GM12801 (cell line): ENCODE measurements at regions not wholly inside any gene's neighbourhood (a gene's known extent, or its start where the extent isn't known, plus 50 kb on each side); places are given as distances from the start of the nearest gene placed in this dataset.

Experiments used
- CTCF ChIP-seq: IDR thresholded peaks from one replicate; pipeline ENCODE4 v1.5.1; 2011; ENCODE audit warnings: control low read depth; ENCODE audit not compliant: insufficient read length; ENCODE audit errors: extremely low read depth

GRCh38 chr1:98368995-98369394 lies 292.5 kb upstream of the SNX7 start:
- no peak for TF ChIP-seq CTCF

GRCh38 chr1:98367426-98367825 lies 294.1 kb upstream of the SNX7 start:
- TF ChIP-seq CTCF = no peak

GRCh38 chr1:98366343-98366742 lies 295.2 kb upstream of the SNX7 start:
- no peak for TF ChIP-seq CTCF

- TF ChIP-seq CTCF = no peak
Measured at GRCh38 chr1:98364544-98364943, 297.0 kb upstream of the SNX7 start.

- TF ChIP-seq CTCF = no peak
Measured at GRCh38 chr1:98360864-98361263, 300.7 kb upstream of the SNX7 start.

- no peak for TF ChIP-seq CTCF
Measured at GRCh38 chr1:98355656-98356383, 305.7 kb upstream of the SNX7 start.

GRCh38 chr1:98352378-98352777 lies 309.1 kb upstream of the SNX7 start:
- TF ChIP-seq CTCF = no peak
